H54 (cell line): ENCODE measurements at regions not wholly inside any gene's neighbourhood (a gene's known extent, or its start where the extent isn't known, plus 50 kb on each side); places are given as distances from the start of the nearest gene placed in this dataset.
"Not testable (repeated sequence)": the region's sequence is repeated elsewhere in the genome, so short reads cannot be mapped to it uniquely, and the experiment has no call there.

Experiments used
- DNase-seq: peaks from one replicate; pipeline ENCODE4 v3.0.0; 2011; ENCODE audit warnings: low spot score, mixed read lengths; ENCODE audit not compliant: insufficient read length
- FAIRE-seq: peaks from 3 replicates; lab custom pipeline; 2011; peaks lifted over from hg19 to GRCh38; lab: Jason Lieb, UNC
- POLR2A ChIP-seq: IDR thresholded peaks from 2 replicates; pipeline ENCODE4 v1.6.1; 2011; ENCODE audit warnings: low read depth, mild to moderate bottlenecking, low read length

DNA sequence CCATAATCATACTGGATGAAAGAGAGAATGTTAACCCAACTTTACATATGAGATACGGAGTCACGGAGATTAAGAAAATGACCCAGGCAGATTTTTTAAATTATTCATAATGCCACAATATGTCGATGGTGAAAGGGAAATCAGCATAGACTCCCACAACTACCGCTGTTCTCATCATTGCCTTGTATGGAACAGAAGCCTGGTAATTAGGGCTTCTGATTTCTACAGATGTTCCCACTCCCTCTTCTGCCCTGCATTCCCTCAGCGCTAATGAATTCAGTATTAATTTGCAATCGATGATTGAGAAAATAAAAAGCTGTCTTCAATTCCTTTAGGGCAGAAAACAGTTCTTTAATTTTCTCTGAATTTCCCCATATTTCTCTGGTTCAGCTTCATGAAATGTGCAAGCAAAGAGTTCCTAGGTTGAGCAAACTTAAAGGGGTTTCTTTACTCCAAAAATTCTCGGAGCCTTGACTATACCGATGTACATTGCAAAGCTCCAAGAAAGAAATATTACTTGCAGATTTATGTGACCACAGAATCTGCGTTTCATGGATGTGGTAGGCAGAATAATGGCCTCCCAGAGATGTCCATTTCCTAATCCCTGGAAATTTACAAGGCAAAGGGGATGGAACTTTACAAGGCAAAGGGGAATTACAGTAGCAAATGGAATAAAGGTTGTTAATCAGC is 134.9 kb upstream of the ZC3H12C start:
- no peak for FAIRE-seq
- no peak for TF ChIP-seq POLR2A
- no peak for DNase-seq

DNA sequence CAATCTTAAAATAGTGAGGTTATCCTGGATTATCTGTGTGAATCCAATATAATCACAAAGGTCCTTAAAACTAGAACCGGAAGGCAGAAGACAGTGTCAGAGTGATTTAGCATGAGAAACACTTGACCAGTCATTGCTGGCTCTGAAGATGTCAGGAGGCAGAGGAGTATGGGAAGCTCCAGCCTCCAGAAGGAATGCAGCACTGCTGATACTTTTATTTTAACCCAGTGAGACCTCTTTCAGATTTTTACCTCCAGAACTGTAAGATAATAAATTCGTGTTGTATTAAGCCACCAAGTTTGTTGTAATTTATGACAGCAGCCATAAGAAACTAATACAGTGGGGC is 134.4 kb upstream of the ZC3H12C start:
- DNase-seq, result no peak
- no peak for FAIRE-seq
- no peak for TF ChIP-seq POLR2A

DNA sequence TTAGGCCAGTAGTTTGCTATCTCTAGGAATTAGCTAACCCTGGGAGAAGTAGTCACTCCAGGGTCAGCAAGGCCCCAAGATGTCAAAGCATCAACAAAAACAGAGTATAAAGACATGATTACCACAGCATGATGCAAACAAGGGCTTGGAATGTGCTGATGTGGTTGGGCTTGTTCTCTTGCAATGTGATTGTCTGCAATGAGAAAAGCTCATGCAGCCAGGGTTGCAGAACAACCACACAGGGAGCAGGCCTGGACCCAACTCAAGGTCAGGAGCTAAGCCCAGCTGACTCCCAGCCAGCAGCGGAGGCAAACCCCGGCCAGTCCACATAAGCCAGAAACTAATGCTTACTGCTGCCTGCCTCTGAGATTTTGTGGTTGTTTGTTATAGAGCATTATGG is 132.4 kb upstream of the ZC3H12C start:
- no peak for FAIRE-seq
- no peak for TF ChIP-seq POLR2A
- DNase-seq, result no peak

DNA sequence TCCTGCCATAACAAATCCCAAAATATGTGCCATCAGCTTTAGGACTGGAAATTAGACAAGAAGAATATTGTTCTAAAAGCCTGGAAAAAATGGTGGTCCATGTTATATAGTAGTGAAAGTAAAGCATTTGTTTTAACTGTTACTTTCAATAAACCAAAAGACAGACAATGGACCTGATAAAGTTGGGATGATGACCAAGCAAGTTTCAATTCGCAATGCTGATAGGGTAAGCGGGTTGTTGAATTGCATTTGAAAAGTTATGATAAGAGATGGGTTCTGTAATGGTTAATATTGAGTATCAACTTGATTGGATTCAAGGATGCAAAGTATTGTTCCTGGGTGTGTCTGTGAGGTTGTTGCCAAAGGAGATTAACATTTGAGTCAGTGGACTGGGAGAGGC is 131.9 kb upstream of the ZC3H12C start:
- no peak for TF ChIP-seq POLR2A
- no peak for FAIRE-seq
- DNase-seq, result no peak

DNA sequence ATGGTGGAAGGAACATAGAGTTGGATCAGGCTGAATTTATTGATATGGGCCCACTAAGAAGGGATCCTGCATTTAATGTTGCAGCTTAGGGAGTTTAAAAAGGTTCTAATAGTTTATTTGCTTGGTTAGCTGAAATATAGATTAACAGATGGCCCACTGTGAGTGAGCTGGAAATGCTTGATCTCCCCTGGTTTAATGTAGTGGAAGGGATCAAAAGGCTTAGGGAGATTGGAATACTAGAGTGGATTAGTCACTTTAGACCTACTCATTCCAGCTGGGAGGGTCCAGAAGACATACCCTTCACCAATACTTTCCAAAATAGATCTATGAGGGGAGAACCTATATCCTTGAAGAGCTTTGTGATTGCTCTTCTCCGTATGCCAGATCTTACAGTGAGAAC is 130.1 kb upstream of the ZC3H12C start:
- DNase-seq (no peak), FAIRE-seq (no peak)
- TF ChIP-seq POLR2A, result no peak

DNA sequence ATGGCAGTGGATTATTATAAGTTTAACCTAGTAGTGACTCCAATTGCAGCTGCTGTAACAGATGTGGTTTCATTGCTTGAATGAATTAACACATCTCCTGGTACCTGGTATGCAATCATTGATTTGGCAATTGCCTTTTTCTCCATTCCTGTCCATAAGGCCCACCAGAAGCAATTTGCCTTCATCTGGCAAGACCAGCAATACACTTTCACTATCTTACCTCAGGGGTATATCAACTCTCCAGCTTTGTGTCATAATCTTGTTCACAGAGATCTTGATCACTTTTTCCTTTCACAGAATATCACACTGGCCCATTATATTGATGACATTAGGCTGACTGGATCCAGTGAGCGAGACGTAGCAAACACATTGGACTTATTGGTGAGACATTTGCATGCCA is 128.7 kb upstream of the ZC3H12C start:
- DNase-seq (no peak), FAIRE-seq (no peak)
- no peak for TF ChIP-seq POLR2A

DNA sequence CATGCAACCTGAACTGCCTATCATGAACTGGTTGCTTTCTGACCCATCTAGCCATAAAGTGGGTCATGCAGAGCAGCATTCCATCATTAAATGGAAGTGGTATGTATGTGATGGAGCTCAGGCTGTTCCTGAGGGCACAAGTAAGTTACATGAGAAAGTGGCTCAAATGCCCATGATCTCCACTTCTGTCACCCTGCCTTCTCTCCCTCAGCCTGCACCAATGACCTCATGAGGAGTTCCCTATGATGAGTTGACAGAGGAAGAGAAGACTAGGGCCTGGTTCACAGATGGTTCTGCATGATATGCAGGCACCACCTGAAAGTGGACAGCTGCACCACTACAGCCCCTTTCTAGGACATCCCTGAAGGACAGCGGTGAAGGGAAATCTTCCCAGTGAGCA is 127.7 kb upstream of the ZC3H12C start:
- not testable (repeated sequence) for FAIRE-seq, DNase-seq

DNA sequence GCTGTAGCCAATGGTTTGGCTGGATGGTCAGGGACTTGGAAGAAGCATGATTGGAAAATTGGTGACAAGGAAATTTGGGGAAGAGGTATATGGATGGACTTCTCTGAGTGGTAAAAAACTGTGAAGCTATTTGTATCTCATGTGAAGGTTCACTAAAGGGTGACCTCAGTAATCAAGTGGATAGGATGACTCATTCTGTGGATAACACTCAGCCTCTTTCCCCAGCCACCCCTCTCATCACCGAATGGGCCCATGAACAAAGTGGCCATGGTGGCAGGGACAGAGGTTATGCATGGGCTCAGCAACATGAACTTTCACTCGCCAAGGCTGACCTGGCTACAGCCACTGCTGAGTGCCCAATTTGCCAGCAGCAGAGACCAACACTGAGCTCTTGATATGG is 127.3 kb upstream of the ZC3H12C start:
- not testable (repeated sequence) for FAIRE-seq, DNase-seq

DNA sequence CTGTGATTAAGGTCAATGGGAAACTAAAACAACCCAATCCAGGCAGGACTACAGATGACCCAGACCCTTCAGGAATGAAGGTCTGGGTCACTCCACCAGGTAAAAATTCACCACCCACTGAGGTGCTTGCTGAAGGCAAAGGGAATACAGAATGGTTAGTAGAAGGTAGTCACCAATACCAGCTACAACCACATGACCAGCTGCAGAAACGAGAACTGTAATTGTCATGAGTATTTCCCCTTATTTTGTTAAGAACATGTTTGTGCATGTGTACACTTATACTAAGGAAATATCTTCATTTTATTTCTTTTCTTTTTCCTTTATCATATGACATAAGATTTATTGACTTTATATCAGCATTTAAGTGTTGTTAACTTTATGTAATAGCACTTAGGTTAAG is 126.1 kb upstream of the ZC3H12C start:
- FAIRE-seq, DNase-seq: not testable (repeated sequence)

DNA sequence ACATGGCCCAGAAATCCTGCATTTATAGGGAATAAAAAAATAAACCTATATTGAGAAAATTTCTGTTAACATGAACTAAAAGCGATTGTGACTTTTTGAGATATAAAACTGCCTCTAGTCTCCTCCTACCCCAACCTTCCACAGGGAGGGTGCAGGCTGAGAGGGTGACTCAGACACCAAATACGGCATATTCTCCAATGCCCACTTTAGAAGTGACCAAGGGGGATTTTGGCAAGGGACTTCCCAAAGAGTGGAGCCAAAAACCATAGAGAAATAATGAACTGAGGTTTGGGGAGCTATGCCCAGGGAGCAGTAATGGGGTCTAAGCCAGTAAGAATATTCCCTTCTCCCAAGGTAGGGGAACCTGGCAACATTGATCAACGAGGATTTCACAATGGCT is 124.9 kb upstream of the ZC3H12C start:
- TF ChIP-seq POLR2A, result no peak
- FAIRE-seq (no peak), DNase-seq (no peak)

DNA sequence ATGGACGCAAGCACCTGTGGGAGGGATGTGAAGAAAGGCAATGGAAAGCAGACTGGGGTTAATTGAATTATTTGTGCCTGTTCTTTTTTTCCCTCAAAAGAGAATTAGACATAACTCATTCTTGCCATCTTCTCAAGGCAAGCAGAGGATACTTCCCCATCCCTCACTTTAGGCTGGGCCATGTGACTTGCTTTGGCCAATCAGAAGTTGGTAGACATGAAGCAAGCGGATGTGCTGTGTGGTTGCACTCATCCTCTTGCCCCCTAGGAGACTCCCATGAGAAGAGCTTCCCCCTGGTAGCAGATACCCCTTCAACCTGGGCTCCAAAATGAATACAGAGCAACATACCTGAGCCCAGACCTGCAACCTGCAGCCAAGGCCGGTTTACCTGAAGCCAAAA is 124.4 kb upstream of the ZC3H12C start:
- FAIRE-seq, result no peak
- DNase-seq, result no peak
- no peak for TF ChIP-seq POLR2A

DNA sequence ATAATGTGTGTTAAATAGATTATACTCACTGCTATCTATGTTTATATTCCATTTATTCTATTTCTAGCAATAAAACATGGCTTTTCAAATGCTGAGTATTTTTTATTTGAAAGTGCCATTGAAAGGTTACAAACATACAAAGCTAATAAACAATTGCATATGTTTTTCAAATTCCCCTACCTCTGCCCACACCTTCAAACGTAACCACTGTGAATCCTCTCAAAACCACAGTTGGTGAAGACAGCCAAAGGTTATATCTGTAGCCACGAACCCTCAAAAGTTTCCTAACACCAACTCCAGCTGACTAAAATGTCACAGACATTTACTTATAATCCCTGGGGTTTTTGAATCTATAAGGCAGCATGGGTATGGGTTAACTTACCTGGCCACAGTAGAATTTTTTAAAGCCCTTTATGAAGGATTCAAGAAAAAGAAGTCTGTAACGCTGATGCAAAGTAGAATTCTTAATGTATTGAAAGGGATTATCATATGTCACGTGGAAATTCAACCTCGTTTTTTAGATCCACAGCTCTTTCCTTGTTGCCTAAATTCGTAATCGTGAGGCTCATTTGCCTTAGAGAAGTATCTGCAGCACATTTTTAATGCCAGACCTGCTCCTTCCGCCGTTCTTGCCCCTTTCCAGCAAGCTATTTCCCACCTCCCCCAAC is 122.5 kb upstream of the ZC3H12C start:
- DNase-seq, result no peak
- FAIRE-seq, result no peak

DNA sequence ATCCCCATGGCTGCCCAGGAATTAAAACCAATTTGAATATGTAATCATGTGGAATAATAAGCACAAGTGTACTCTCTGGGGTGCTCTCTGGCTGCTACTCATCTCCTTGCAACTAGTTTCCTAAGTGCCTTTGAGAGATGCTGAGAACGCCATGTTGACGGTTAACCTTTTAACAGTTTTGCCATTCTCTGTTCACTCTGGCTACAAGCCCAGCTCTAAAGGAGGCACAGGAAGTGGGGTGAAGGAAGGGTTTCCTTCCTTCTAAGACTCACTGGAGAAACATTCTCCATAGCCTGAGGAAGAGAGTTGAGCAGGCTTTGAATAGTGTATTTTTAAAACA is 122.0 kb upstream of the ZC3H12C start:
- peak; percentile 60 for FAIRE-seq
- no peak for TF ChIP-seq POLR2A
- peak; percentile 3 for DNase-seq

More for the DNA sequence above, 122.5 kb upstream of the ZC3H12C start:
- TF ChIP-seq POLR2A, result no peak

DNA sequence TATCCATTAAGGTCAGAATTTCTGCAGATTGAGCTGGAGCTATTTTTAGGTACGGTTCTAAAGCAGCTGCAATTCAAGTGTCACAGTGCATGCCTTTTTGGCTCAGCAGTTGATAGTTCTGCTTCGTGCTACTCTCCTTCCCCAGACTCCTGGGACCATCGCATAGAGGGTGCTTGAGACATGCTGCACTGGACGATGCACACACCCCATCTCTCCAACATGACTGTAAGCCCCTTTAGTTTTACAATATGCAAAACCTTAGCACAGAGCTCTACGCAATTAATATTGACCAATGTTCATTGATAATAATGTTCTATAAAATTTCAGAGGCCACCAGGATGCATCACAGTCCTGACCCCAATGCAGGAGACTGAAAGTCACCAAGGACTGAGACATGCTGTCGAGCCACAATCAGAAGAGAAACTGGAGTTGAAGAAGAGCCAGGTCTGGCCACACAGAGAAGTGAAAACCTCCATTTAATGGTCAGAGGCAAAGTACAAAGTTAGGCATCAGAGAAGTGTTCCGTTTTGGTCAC is 120.9 kb upstream of the ZC3H12C start:
- DNase-seq, result no peak
- TF ChIP-seq POLR2A, result no peak
- no peak for FAIRE-seq

DNA sequence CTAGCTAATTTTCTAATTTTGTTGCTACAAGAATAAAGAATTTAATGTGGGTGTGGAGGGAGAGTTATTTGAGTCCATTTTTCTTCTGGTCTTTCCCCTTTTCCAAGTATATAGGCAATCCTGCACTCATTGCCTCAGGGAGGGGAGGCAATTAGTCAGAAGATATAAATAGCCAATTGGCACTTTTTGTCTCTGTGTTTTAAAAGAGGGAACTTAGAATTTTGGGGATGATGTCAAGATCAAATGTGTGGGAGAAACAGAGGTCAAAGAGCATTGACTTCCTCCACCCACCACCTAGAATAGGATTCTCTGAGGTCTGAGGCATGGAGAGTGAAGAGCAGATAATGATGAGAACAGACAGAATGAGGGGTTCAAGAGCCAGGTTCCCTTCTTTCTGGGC is 120.3 kb upstream of the ZC3H12C start:
- FAIRE-seq (no peak), DNase-seq (no peak)
- TF ChIP-seq POLR2A, result no peak

DNA sequence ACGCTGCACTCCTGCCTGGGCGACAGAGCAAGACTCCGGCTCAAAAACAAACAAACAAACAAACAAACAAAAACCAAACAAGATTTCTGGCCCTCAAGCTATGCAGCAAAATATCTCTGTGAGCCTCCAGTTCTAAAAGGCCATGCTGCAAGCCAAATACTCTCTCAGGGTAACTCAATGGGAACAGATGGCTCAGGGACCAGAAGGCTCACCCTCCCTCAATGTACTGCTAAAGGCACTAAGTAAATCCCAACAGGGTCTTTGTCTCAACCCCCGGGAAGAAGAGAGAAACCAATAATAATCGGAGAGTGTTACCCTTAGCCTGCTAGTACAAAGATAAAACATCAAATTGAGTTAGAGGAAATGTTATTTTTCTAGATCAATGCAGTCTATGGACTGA is 119.7 kb upstream of the ZC3H12C start:
- no peak for FAIRE-seq
- no peak for DNase-seq
- TF ChIP-seq POLR2A, result no peak
